Endothelial cell of umbilical vein (primary cell): ENCODE measurements at regions not wholly inside any gene's neighbourhood (a gene's known extent, or its start where the extent isn't known, plus 50 kb on each side); places are given as distances from the start of the nearest gene placed in this dataset.

Experiments used
- BruUV-seq: library from RNA; stranded (reverse); fragments of 400-500 nt; replicated peaks from 2 replicates; lab custom pipeline; 2021; lab: Mats Ljungman, UMichigan
- CTCF ChIA-PET: fragments of 300-600, 350-600 bp; sonication (Branson Sonifier 250); formaldehyde crosslinking; loops from one replicate; lab custom pipeline; 2021; ENCODE audit warnings: antibody characterized with exemption, inconsistent platforms; lab: Charles Lee
- POLR2A ChIA-PET: fragments of 300-600, 350-600 bp; sonication (Branson Sonifier 250); formaldehyde crosslinking; loops from one replicate; lab custom pipeline; 2021; ENCODE audit warnings: antibody characterized with exemption, inconsistent platforms; lab: Charles Lee
- DNase-seq: peaks from one replicate; pipeline ENCODE4 v3.0.0-alpha.2; 2011; ENCODE audit warnings: low read depth, low spot score
- FAIRE-seq: peaks from 2 replicates; lab custom pipeline; 2011; peaks lifted over from hg19 to GRCh38; lab: Jason Lieb, UNC
- H2AFZ ChIP-seq: 2 replicates; pipeline ENCODE4 v1.6.0; 2012; ENCODE audit warnings: low read depth, low read length, control low read depth, inconsistent platforms
- H3K27ac ChIP-seq: 2 replicates; pipeline ENCODE4 v1.5.1; 2011; ENCODE audit warnings: low read depth, mild to moderate bottlenecking, control low read depth, low read length, moderate library complexity; ENCODE audit not compliant: insufficient read depth
- H3K27me3 ChIP-seq, 2 experiments: 2 replicates each; pipeline versions ENCODE4 v1.6.0 to v1.6.1; 2011; ENCODE audit warnings: low read length in 2 of 2, mixed read lengths in 1 of 2; ENCODE audit not compliant: control insufficient read depth in 2 of 2, insufficient read depth in 2 of 2
- H3K36me3 ChIP-seq, 2 experiments: 2 replicates in 1 of 2; 3 replicates in 1 of 2; pipeline ENCODE4 v1.5.1; 2011; ENCODE audit warnings: low read length in 2 of 2, mild to moderate bottlenecking in 1 of 2, moderate library complexity in 1 of 2; ENCODE audit not compliant: control insufficient read depth in 2 of 2, insufficient read depth in 2 of 2; ENCODE audit errors: extremely low read depth in 1 of 2
- H3K4me1 ChIP-seq: 3 replicates; pipeline ENCODE4 v1.5.1; 2011; ENCODE audit warnings: mild to moderate bottlenecking, low read length; ENCODE audit not compliant: control insufficient read depth, insufficient read depth; ENCODE audit errors: extremely low read depth
- H3K4me2 ChIP-seq: 2 replicates; pipeline ENCODE4 v1.6.1; 2011; ENCODE audit warnings: low read length, control low read depth, mixed read lengths; ENCODE audit not compliant: insufficient read depth
- H3K4me3 ChIP-seq, 3 experiments: fragments of 200-600 bp in 1 of 3; sonication (generic), shearing (Covaris generic) in 1 of 3; replicated peaks in 1 of 3; 2 replicates each; pipeline ENCODE4 v1.5.1; 2011 to 2016; ENCODE audit warnings: control low read depth in 3 of 3, low read length in 3 of 3, mild to moderate bottlenecking in 2 of 3, inconsistent platforms in 1 of 3, low read depth in 1 of 3, moderate library complexity in 1 of 3; ENCODE audit not compliant: insufficient read depth in 1 of 3
- H3K79me2 ChIP-seq: 2 replicates; pipeline ENCODE4 v1.6.0; 2012; ENCODE audit warnings: low read length, inconsistent platforms; ENCODE audit not compliant: control insufficient read depth, insufficient read depth
- H3K9ac ChIP-seq: replicated peaks from 2 replicates; pipeline ENCODE3; 2011; ENCODE audit warnings: low read length, control low read depth; ENCODE audit not compliant: insufficient read depth; ENCODE audit errors: extremely low read depth
- H3K9me1 ChIP-seq: replicated peaks from 3 replicates; pipeline ENCODE4 v1.6.0; 2011; ENCODE audit warnings: mild to moderate bottlenecking, low read length; ENCODE audit not compliant: control insufficient read depth, insufficient read depth; ENCODE audit errors: extremely low read depth
- H3K9me3 ChIP-seq: replicated peaks from 2 replicates; pipeline ENCODE4 v1.5.1; 2012; ENCODE audit warnings: low read length, inconsistent platforms; ENCODE audit not compliant: control insufficient read depth, insufficient read depth
- H4K20me1 ChIP-seq: replicated peaks from 2 replicates; pipeline ENCODE3; 2011; ENCODE audit warnings: mild to moderate bottlenecking, low read length; ENCODE audit not compliant: control insufficient read depth, insufficient read depth; ENCODE audit errors: extremely low read depth
- EZH2 ChIP-seq: IDR thresholded peaks from 2 replicates; pipeline ENCODE4 v1.6.1; 2012; ENCODE audit warnings: borderline replicate concordance, low read depth, mild to moderate bottlenecking, moderate library complexity, low read length, inconsistent platforms; ENCODE audit not compliant: severe bottlenecking
- FOS ChIP-seq: IDR thresholded peaks from 2 replicates; pipeline ENCODE4 v1.6.1; 2011; ENCODE audit warnings: mild to moderate bottlenecking, low read length, moderate library complexity, borderline replicate concordance; ENCODE audit not compliant: insufficient read depth
- GATA2 ChIP-seq: IDR thresholded peaks from 2 replicates; pipeline ENCODE4 v1.7.0; 2011; ENCODE audit warnings: low read depth, mild to moderate bottlenecking, moderate library complexity, mixed read lengths, low read length; ENCODE audit not compliant: insufficient read length, insufficient read depth
- JUN ChIP-seq: IDR thresholded peaks from 2 replicates; pipeline ENCODE4 v1.6.1; 2011; ENCODE audit warnings: borderline replicate concordance, low read depth; ENCODE audit not compliant: insufficient read length, insufficient read depth
- MYC ChIP-seq: IDR thresholded peaks from one replicate; pipeline ENCODE4 v1.6.1; 2011; ENCODE audit warnings: mild to moderate bottlenecking, low read depth, low read length
- POLR2A ChIP-seq: IDR thresholded peaks from 2 replicates; pipeline ENCODE4 v1.6.1; 2012; ENCODE audit warnings: low read depth, mild to moderate bottlenecking, control low read depth, low read length
- POLR2AphosphoS5 ChIP-seq: IDR thresholded peaks from 2 replicates; pipeline ENCODE4 v1.6.1; 2012; ENCODE audit warnings: low read depth, mild to moderate bottlenecking, control low read depth, low read length, moderate library complexity; ENCODE audit not compliant: insufficient read depth
- dilution Hi-C: fragments of 300-500 bp; cut with MboI; formaldehyde crosslinking; loops from one replicate; pipeline ENCODE4 v1.15.0; 2019; ENCODE audit warnings: low sequenced_read_pairs; ENCODE audit not compliant: extremely low pct_ligation_motif_present
- intact Hi-C: fragments of 100-400 bp; cut with micrococcal nuclease; formaldehyde crosslinking; loops from one replicate; pipeline ENCODE4 v1.10.0; 2022
- TF ChIP-seq, protein P1 (sequence below), 2 donors: IDR thresholded peaks; 1 replicate in 1 of 2; 2 replicates in 1 of 2; pipeline ENCODE4 v1.5.1; 2011; ENCODE audit warnings: low read length in 2 of 2, mild to moderate bottlenecking in 2 of 2, moderate library complexity in 2 of 2, control low read depth in 1 of 2, inconsistent platforms in 1 of 2, low read depth in 1 of 2; ENCODE audit not compliant: insufficient read depth in 1 of 2; ENCODE audit errors: extremely low read depth in 1 of 2
- TF ChIP-seq, protein P2 (sequence below): IDR thresholded peaks from 2 replicates; pipeline ENCODE4 v1.6.1; 2011; ENCODE audit not compliant: insufficient read depth, insufficient read length

DNA sequence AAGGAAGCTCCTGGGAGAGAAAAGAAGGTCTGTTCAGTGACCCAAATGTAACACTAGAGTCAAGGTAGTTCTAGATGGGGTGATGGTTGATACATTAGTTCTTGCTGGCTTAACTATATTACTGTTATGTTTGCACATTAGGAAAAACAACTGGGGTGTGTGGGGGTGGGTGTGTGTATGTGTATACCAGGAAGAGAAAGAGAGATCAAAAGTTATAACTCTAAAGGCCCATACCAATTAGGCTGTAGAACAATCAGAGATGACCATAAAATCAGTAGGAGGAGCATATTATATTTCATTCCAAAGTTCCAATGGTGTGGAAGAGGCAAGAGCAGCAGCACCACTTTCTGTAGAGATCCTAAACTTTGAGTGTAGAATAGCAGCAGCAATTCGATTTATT is 134.7 kb upstream of the FMR1 start:
- H3K9ac ChIP-seq, result no peak overlapping the region
- H4K20me1 ChIP-seq, result no peaks in the 10 kb centered on the region
- no peak overlapping the region for H3K4me3 ChIP-seq
- no peaks in the 10 kb centered on the region for H3K9me1 ChIP-seq
- ChIA-PET POLR2A (no interaction called here), CTCF (no interaction called here)
- DNase-seq, result no peak
- no TSS peak for BruUV-seq
- FAIRE-seq, result no peak
- H3K27ac ChIP-seq, result no peak overlapping the region
- H3K9me3 ChIP-seq, result no peaks in the 10 kb centered on the region
- no peaks in the 10 kb centered on the region for H3K79me2 ChIP-seq
- TF ChIP-seq EZH2 (no peak), POLR2A (no peak), POLR2AphosphoS5 (no peak), GATA2 (no peak), MYC (no peak), JUN (no peak), FOS (no peak)
- TF ChIP-seq, protein P1, sequence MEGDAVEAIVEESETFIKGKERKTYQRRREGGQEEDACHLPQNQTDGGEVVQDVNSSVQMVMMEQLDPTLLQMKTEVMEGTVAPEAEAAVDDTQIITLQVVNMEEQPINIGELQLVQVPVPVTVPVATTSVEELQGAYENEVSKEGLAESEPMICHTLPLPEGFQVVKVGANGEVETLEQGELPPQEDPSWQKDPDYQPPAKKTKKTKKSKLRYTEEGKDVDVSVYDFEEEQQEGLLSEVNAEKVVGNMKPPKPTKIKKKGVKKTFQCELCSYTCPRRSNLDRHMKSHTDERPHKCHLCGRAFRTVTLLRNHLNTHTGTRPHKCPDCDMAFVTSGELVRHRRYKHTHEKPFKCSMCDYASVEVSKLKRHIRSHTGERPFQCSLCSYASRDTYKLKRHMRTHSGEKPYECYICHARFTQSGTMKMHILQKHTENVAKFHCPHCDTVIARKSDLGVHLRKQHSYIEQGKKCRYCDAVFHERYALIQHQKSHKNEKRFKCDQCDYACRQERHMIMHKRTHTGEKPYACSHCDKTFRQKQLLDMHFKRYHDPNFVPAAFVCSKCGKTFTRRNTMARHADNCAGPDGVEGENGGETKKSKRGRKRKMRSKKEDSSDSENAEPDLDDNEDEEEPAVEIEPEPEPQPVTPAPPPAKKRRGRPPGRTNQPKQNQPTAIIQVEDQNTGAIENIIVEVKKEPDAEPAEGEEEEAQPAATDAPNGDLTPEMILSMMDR (IDR thresholded peaks at IDR 0.05; ENCODE audit: extremely low read depth in 1 of 2, insufficient read depth in 1 of 2, low read depth in 1 of 2, low read length in 2 of 2), result no peak
- TF ChIP-seq, protein P2, sequence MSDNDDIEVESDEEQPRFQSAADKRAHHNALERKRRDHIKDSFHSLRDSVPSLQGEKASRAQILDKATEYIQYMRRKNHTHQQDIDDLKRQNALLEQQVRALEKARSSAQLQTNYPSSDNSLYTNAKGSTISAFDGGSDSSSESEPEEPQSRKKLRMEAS, result no peak
- intact Hi-C loops, result no loop called here
- H3K4me2 ChIP-seq, result no peak overlapping the region
- no peak overlapping the region for H2AFZ ChIP-seq
- dilution Hi-C loops, result no loop called here
- H3K27me3 ChIP-seq, result no peaks in the 10 kb centered on the region
- H3K4me1 ChIP-seq, result no peaks in the 10 kb centered on the region
- H3K36me3 ChIP-seq, result no peaks in the 10 kb centered on the region
